ENCODE measurements at regions not wholly inside any gene's neighbourhood (a gene's known extent, or its start where the extent isn't known, plus 50 kb on each side); places are given as distances from the start of the nearest gene placed in this dataset.
A peak's percentile ranks its signal among the peaks of the same experiment; 100 is the strongest.
"Not testable (repeated sequence)": the region's sequence is repeated elsewhere in the genome, so short reads cannot be mapped to it uniquely, and the experiment has no call there.

- DNase-seq (ENCODE audit: low read depth) = peak; percentile 15
- H3K4me3 ChIP-seq (ENCODE audit: control insufficient read depth, low read depth, low read length) = peak overlapping the region; percentile 72
- TF ChIP-seq CTCF (conservative IDR thresholded peaks at IDR 0.05; ENCODE audit: control insufficient read depth, insufficient read depth, low read depth, low read length) = no peak
Observed at GRCh38 chr9:14992516-14992915, 82.3 kb upstream of the FREM1 start.

- TF ChIP-seq CTCF (conservative IDR thresholded peaks at IDR 0.05; ENCODE audit: control insufficient read depth, insufficient read depth, low read depth, low read length) = no peak
- peak; percentile 61 for DNase-seq (ENCODE audit: low read depth)
- peak overlapping the region; percentile 72 for H3K4me3 ChIP-seq (ENCODE audit: control insufficient read depth, low read depth, low read length)
Observed at GRCh38 chr9:14992081-14992480, 81.9 kb upstream of the FREM1 start.

- not testable (repeated sequence) for DNase-seq (ENCODE audit: low read depth); H3K4me3 ChIP-seq (ENCODE audit: control insufficient read depth, low read depth, low read length)
Observed at GRCh38 chr9:14990647-14991046, 80.4 kb upstream of the FREM1 start.

GRCh38 chr9:14989811-14990210, 79.6 kb upstream of the FREM1 start:
- peak; percentile 10 for DNase-seq (ENCODE audit: low read depth)
- no peak overlapping the region for H3K4me3 ChIP-seq (ENCODE audit: control insufficient read depth, low read depth, low read length)
- no peak for TF ChIP-seq CTCF (conservative IDR thresholded peaks at IDR 0.05; ENCODE audit: control insufficient read depth, insufficient read depth, low read depth, low read length)

GRCh38 chr9:14989336-14989735, 79.1 kb upstream of the FREM1 start:
- DNase-seq (ENCODE audit: low read depth); H3K4me3 ChIP-seq (ENCODE audit: control insufficient read depth, low read depth, low read length): not testable (repeated sequence)

GRCh38 chr9:14987858-14988257, 77.6 kb upstream of the FREM1 start:
- DNase-seq (ENCODE audit: low read depth) = no peak
- no peak for TF ChIP-seq CTCF (conservative IDR thresholded peaks at IDR 0.05; ENCODE audit: control insufficient read depth, insufficient read depth, low read depth, low read length)
- no peak overlapping the region for H3K4me3 ChIP-seq (ENCODE audit: control insufficient read depth, low read depth, low read length)

GRCh38 chr9:14985419-14985818, 75.2 kb upstream of the FREM1 start:
- peak; percentile 39 for DNase-seq (ENCODE audit: low read depth)
- TF ChIP-seq CTCF (conservative IDR thresholded peaks at IDR 0.05; ENCODE audit: control insufficient read depth, insufficient read depth, low read depth, low read length) = no peak
- H3K4me3 ChIP-seq (ENCODE audit: control insufficient read depth, low read depth, low read length) = no peak overlapping the region

- DNase-seq (ENCODE audit: low read depth) = no peak
Observed at GRCh38 chr9:14983599-14983998, 73.4 kb upstream of the FREM1 start.

More at GRCh38 chr9:14983599-14983998, 73.4 kb upstream of the FREM1 start:
- H3K4me3 ChIP-seq (ENCODE audit: control insufficient read depth, low read depth, low read length) = no peak overlapping the region
- no peak for TF ChIP-seq CTCF (conservative IDR thresholded peaks at IDR 0.05; ENCODE audit: control insufficient read depth, insufficient read depth, low read depth, low read length)

All from fibroblast of mammary gland (primary cell).